CD8-positive, alpha-beta memory T cell (primary cell): ENCODE measurements at regions not wholly inside any gene's neighbourhood (a gene's known extent, or its start where the extent isn't known, plus 50 kb on each side); places are given as distances from the start of the nearest gene placed in this dataset.
A peak's percentile ranks its signal among the peaks of the same experiment; 100 is the strongest.

ENCODE experiments used
- CTCF ChIA-PET: fragments of 350-600 bp; sonication (Branson Sonifier 250); formaldehyde crosslinking; loops from one replicate; lab custom pipeline; 2021; ENCODE audit warnings: antibody characterized with exemption; lab: Charles Lee
- POLR2A ChIA-PET: fragments of 350-600 bp; sonication (Branson Sonifier 250); formaldehyde crosslinking; loops from one replicate; lab custom pipeline; 2021; ENCODE audit warnings: antibody characterized with exemption; lab: Charles Lee
- DNase-seq, 5 donors: peaks; one replicate each; pipeline versions ENCODE4 v3.0.0 to v3.0.0-alpha.2; 2020 to 2022; ENCODE audit warnings: mixed read lengths in 1 of 5
- H3K27ac ChIP-seq: one replicate; pipeline ENCODE4 v1.7.0; 2013; ENCODE audit warnings: low read depth, mild to moderate bottlenecking, low read length, moderate library complexity
- H3K27me3 ChIP-seq: 2 replicates; pipeline ENCODE4 v1.7.0; 2013; ENCODE audit warnings: low read length, mild to moderate bottlenecking; ENCODE audit not compliant: insufficient read depth, poor library complexity, severe bottlenecking
- H3K36me3 ChIP-seq: 2 replicates; pipeline ENCODE4 v1.7.0; 2013; ENCODE audit warnings: mild to moderate bottlenecking, low read length, moderate library complexity; ENCODE audit not compliant: insufficient read depth
- H3K4me1 ChIP-seq: 2 replicates; pipeline ENCODE4 v1.7.0; 2013; ENCODE audit warnings: mild to moderate bottlenecking, low read length, moderate library complexity; ENCODE audit not compliant: insufficient read depth
- H3K4me3 ChIP-seq: 2 replicates; pipeline ENCODE4 v1.7.0; 2013; ENCODE audit warnings: mild to moderate bottlenecking, low read length
- H3K9me3 ChIP-seq: 2 replicates; pipeline ENCODE4 v1.7.0; 2013; ENCODE audit warnings: mild to moderate bottlenecking, low read length
- H3K27ac Mint-ChIP-seq, 8 donors: one replicate each; pipeline ENCODE4 v1.8.0; 2020 to 2021; ENCODE audit warnings: mixed read lengths in 8 of 8, mild to moderate bottlenecking in 6 of 8, inconsistent platforms in 3 of 8, moderate library complexity in 3 of 8
- H3K27me3 Mint-ChIP-seq, 2 donors: one replicate each; pipeline ENCODE4 v1.8.0; 2020 to 2021; ENCODE audit warnings: mixed read lengths in 2 of 2, mild to moderate bottlenecking in 1 of 2, moderate library complexity in 1 of 2
- H3K36me3 Mint-ChIP-seq, 3 donors: one replicate each; pipeline ENCODE4 v1.8.0; 2020 to 2021; ENCODE audit warnings: mixed read lengths in 3 of 3, inconsistent platforms in 1 of 3, mild to moderate bottlenecking in 1 of 3
- H3K4me1 Mint-ChIP-seq, 3 donors: one replicate each; pipeline ENCODE4 v1.8.0; 2020 to 2021; ENCODE audit warnings: mixed read lengths in 3 of 3, inconsistent platforms in 1 of 3, mild to moderate bottlenecking in 1 of 3
- H3K4me3 Mint-ChIP-seq, 7 donors: one replicate each; pipeline ENCODE4 v1.8.0; 2020 to 2021; ENCODE audit warnings: mixed read lengths in 7 of 7, mild to moderate bottlenecking in 6 of 7, moderate library complexity in 4 of 7, inconsistent platforms in 2 of 7
- H3K9me3 Mint-ChIP-seq, 5 donors: one replicate each; pipeline ENCODE4 v1.8.0; 2020 to 2022; ENCODE audit warnings: mixed read lengths in 5 of 5, mild to moderate bottlenecking in 3 of 5, moderate library complexity in 2 of 5, inconsistent platforms in 1 of 5

DNA sequence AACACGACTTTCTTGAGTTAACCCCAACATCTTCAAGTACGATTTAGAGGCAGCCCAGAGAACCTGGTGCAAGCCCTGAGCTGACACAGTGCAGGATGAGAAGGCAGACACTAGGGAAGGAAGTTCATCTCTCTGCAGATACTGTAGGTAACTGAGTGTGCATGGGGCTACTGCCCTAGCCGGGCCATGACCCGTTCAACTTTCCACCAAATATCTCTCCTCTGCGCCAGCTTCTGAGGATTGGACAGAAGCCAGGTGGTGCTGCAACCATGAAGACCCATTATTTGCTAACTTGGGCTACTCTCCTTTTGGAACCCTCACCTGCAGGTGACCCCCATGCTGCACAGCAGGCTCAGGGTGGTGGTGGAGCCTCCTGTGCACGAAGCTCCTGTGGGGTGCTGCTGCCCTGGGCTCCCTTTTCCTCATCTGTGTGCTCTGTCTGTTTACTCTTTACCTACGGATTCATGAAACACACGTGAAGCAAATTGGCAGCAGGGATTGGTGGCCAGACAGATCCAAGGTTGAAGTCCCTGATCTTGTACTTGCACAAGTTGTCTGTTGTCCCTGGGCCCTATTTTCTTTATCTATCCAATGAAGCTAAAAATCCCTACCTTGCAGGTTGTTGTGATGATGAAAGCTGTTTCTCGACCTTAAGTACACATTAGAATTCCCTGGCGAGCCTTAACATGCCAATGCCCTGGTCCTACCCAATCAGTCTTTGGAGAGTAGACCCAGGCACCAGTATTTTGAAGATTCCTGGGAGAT lies 227.8 kb downstream of the LACC1 start:
- Histone ChIP-seq H3K27ac (no peak overlapping the region), H3K4me3 (no peak overlapping the region), H3K27me3 (peaks cover 4% of the 10 kb centered on the region), H3K4me1 (no peaks in the 10 kb centered on the region), H3K9me3 (no peaks in the 10 kb centered on the region), H3K36me3 (no peaks in the 10 kb centered on the region)
- H3K4me3 Mint-ChIP-seq = no peak overlapping the region
- ChIA-PET POLR2A (no interaction called here), CTCF (no interaction called here)
- H3K4me1 Mint-ChIP-seq = peaks cover 4 to 6% (median 5%) of the 10 kb centered on the region in 3 donors
- H3K27ac Mint-ChIP-seq = no peak overlapping the region
- H3K36me3 Mint-ChIP-seq = peaks cover 0 to 2% (median 0%) of the 10 kb centered on the region in 3 donors
- peaks cover 0 to 2% (median 0%) of the 10 kb centered on the region in 5 donors for H3K9me3 Mint-ChIP-seq
- H3K27me3 Mint-ChIP-seq = peaks cover 7 to 19% of the 10 kb centered on the region in 2 donors
- DNase-seq = no peak

- POLR2A ChIA-PET = no interaction called here
- CTCF ChIA-PET = no interaction called here
- Mint-ChIP-seq H3K27ac (no peak overlapping the region), H3K36me3 (peaks cover 0 to 2% (median 0%) of the 10 kb centered on the region in 3 donors), H3K9me3 (peaks cover 0 to 1% (median 0%) of the 10 kb centered on the region in 5 donors), H3K4me1 (peaks cover 13 to 14% (median 13%) of the 10 kb centered on the region in 3 donors), H3K27me3 (peaks cover 7 to 19% of the 10 kb centered on the region in 2 donors), H3K4me3 (no peak overlapping the region)
- Histone ChIP-seq H3K4me3 (no peak overlapping the region), H3K36me3 (no peaks in the 10 kb centered on the region), H3K9me3 (no peaks in the 10 kb centered on the region), H3K27me3 (peaks cover 4% of the 10 kb centered on the region), H3K4me1 (no peaks in the 10 kb centered on the region), H3K27ac (no peak overlapping the region)
- DNase-seq = no peak
Observed at GRCh38 chr13:44108331-44108858, 228.7 kb downstream of the LACC1 start.

- H3K36me3 ChIP-seq = no peaks in the 10 kb centered on the region
- Mint-ChIP-seq H3K9me3 (peaks cover 0 to 1% (median 0%) of the 10 kb centered on the region in 5 donors), H3K36me3 (no peaks in the 10 kb centered on the region), H3K4me1 (peaks cover 13 to 16% (median 14%) of the 10 kb centered on the region in 3 donors), H3K27ac (peak overlapping the region in 1 of 8 donors; percentile 75), H3K4me3 (no peak overlapping the region), H3K27me3 (peaks cover 2 to 9% of the 10 kb centered on the region in 2 donors)
- no peaks in the 10 kb centered on the region for H3K27me3 ChIP-seq
- no peaks in the 10 kb centered on the region for H3K4me1 ChIP-seq
- H3K4me3 ChIP-seq = no peak overlapping the region
- POLR2A ChIA-PET = no interaction called here
- H3K27ac ChIP-seq = no peak overlapping the region
- CTCF ChIA-PET = no interaction called here
- DNase-seq = no peak
- no peaks in the 10 kb centered on the region for H3K9me3 ChIP-seq
Observed at GRCh38 chr13:44110091-44110621, 230.5 kb downstream of the LACC1 start.

DNA sequence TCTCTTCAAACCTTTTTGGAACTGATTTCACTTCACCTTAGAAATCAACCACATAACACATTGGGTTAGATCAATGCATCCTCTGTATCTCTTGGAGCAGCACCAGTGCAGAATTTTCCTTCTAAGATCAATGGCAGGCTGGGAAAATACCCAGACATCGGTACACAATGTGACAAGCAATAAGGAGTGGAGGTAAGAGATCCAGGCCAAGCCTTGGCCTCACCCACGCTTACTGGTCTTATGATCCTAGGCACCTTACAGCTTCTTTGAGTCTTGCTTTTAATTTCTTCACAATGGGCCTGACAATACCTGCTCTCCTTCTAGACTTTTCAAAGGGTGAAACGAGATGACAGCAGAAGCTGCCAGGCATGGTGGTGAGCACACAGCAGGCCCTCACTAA lies 232.0 kb downstream of the LACC1 start:
- peaks cover 0 to 1% (median 0%) of the 10 kb centered on the region in 5 donors for H3K9me3 Mint-ChIP-seq
- peaks cover 2% of the 10 kb centered on the region for H3K4me1 ChIP-seq
- H3K27me3 Mint-ChIP-seq = peaks cover 0 to 2% of the 10 kb centered on the region in 2 donors
- H3K27ac ChIP-seq = no peak overlapping the region
- no peaks in the 10 kb centered on the region for H3K27me3 ChIP-seq
- no peak overlapping the region for H3K4me3 ChIP-seq
- H3K9me3 ChIP-seq = no peaks in the 10 kb centered on the region
- H3K36me3 Mint-ChIP-seq = no peaks in the 10 kb centered on the region
- DNase-seq = no peak
- no peaks in the 10 kb centered on the region for H3K36me3 ChIP-seq
- peaks cover 22 to 30% (median 22%) of the 10 kb centered on the region in 3 donors for H3K4me1 Mint-ChIP-seq
- H3K4me3 Mint-ChIP-seq = no peak overlapping the region
- peak overlapping the region in 5 of 8 donors; percentile 39 to 97 (median 94) for H3K27ac Mint-ChIP-seq
- ChIA-PET POLR2A (no interaction called here), CTCF (no interaction called here)

- CTCF ChIA-PET = no interaction called here
- Mint-ChIP-seq H3K4me1 (peaks cover 32 to 41% (median 33%) of the 10 kb centered on the region in 3 donors), H3K27me3 (no peaks in the 10 kb centered on the region), H3K4me3 (peak overlapping the region in 6 of 7 donors; percentile 35 to 79 (median 74)), H3K36me3 (no peaks in the 10 kb centered on the region), H3K9me3 (peaks cover 0 to 1% (median 0%) of the 10 kb centered on the region in 5 donors), H3K27ac (peak overlapping the region; percentile 31 to 97 (median 92))
- H3K9me3 ChIP-seq = no peaks in the 10 kb centered on the region
- no peaks in the 10 kb centered on the region for H3K36me3 ChIP-seq
- peaks cover 13% of the 10 kb centered on the region for H3K4me1 ChIP-seq
- H3K27me3 ChIP-seq = no peaks in the 10 kb centered on the region
- peak overlapping the region; percentile 40 for H3K27ac ChIP-seq
- POLR2A ChIA-PET = no interaction called here
- peak in 1 of 5 donors; percentile 40 for DNase-seq
- H3K4me3 ChIP-seq = no peak overlapping the region
Observed at GRCh38 chr13:44112700-44113329, 233.1 kb downstream of the LACC1 start.

GRCh38 chr13:44116562-44117332 lies 237.0 kb downstream of the LACC1 start:
- ChIA-PET CTCF (interaction anchor here (1.1 kb wide), 1 partner anchor 24 kb away, joined by 3 read pairs; no protein-coding TSS in a partner anchor), POLR2A (no interaction called here)
- Histone ChIP-seq H3K4me1 (peaks cover 13% of the 10 kb centered on the region), H3K9me3 (no peaks in the 10 kb centered on the region), H3K4me3 (no peak overlapping the region), H3K27ac (no peak overlapping the region), H3K36me3 (no peaks in the 10 kb centered on the region), H3K27me3 (no peaks in the 10 kb centered on the region)
- Mint-ChIP-seq H3K27ac (peak overlapping the region; percentile 58 to 94 (median 77)), H3K27me3 (no peaks in the 10 kb centered on the region), H3K4me3 (peak overlapping the region in 5 of 7 donors; percentile 41 to 78 (median 52)), H3K4me1 (peaks cover 36 to 53% (median 39%) of the 10 kb centered on the region in 3 donors), H3K9me3 (no peaks in the 10 kb centered on the region), H3K36me3 (no peaks in the 10 kb centered on the region)
- DNase-seq = peak in 1 of 5 donors; percentile 15

- POLR2A ChIA-PET = no interaction called here
- CTCF ChIA-PET = interaction anchor here (1.1 kb wide), 1 partner anchor 23 kb away, joined by 3 read pairs; no protein-coding TSS in a partner anchor
- Histone ChIP-seq H3K9me3 (no peaks in the 10 kb centered on the region), H3K4me3 (no peak overlapping the region), H3K36me3 (no peaks in the 10 kb centered on the region), H3K27ac (no peak overlapping the region), H3K4me1 (peaks cover 13% of the 10 kb centered on the region), H3K27me3 (no peaks in the 10 kb centered on the region)
- Mint-ChIP-seq H3K9me3 (no peaks in the 10 kb centered on the region), H3K4me1 (peaks cover 33 to 49% (median 37%) of the 10 kb centered on the region in 3 donors), H3K27ac (peak overlapping the region; percentile 20 to 85 (median 74)), H3K27me3 (no peaks in the 10 kb centered on the region), H3K36me3 (no peaks in the 10 kb centered on the region), H3K4me3 (peak overlapping the region in 6 of 7 donors; percentile 2 to 63 (median 52))
- DNase-seq = no peak
Observed at GRCh38 chr13:44117351-44117750, 237.6 kb downstream of the LACC1 start.
